ENCODE measurements at regions not wholly inside any gene's neighbourhood (a gene's known extent, or its start where the extent isn't known, plus 50 kb on each side); places are given as distances from the start of the nearest gene placed in this dataset.

DNA sequence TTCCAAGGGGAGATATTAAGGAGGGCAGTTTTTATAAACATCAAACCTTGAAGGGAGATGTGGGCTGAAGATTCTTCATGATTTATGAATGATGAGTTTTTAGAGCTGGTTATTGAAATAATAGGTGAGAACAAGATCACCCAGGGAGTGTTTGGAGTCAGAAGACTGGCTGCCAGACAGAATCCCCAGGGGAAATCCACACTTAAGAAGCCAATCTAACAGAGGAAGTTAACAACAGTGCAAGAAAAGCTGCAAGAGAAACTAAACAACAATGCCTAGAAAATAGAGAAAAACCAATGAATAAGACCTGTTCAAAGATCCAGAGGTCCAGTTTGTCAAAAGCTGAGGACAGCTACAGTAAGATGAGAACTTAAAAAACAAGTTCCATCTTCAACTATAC is 167.9 kb upstream of the MAN1A1 start:
- Histone ChIP-seq H3K36me3 (no peaks in the 10 kb centered on the region), H3K27me3 (no peaks in the 10 kb centered on the region), H3K9me3 (no peaks in the 10 kb centered on the region), H3K4me3 (replicated peaks in 1 of 3) (no peak overlapping the region), H3K4me1 (no peaks in the 10 kb centered on the region), H3K27ac (no peak overlapping the region)
- TF ChIP-seq POLR2A (IDR thresholded peaks at IDR 0.05) (no peak), CTCF (IDR thresholded peaks at IDR 0.05) (no peak)
- intact Hi-C loops (cut with DNase I) = no loop called here
- no peak for DNase-seq

DNA sequence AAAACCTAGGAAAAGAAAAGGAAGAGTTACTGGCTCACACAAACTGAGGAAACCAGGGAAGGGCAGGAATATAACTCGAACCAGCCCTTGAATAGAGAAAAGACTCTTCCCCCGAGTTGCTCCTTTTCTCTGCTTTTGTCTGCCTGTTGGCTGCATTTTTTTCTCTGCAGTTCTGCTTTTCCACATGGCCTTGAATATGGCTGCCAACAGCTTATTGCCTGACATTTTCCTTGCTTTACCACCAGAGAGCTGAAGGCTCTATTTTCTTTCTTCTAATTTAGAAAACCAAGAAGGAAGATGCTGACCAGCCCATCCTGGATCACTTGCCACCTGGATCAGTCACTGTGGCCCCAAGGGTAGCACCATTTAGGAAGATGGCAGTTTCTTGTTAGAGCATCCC is 164.8 kb upstream of the MAN1A1 start:
- Histone ChIP-seq H3K27me3 (no peaks in the 10 kb centered on the region), H3K4me1 (no peaks in the 10 kb centered on the region), H3K9me3 (no peaks in the 10 kb centered on the region), H3K27ac (no peak overlapping the region), H3K4me3 (replicated peaks in 1 of 3) (no peak overlapping the region), H3K36me3 (no peaks in the 10 kb centered on the region)
- no peak for DNase-seq
- TF ChIP-seq CTCF (IDR thresholded peaks at IDR 0.05) = no peak
- no peak for TF ChIP-seq POLR2A (IDR thresholded peaks at IDR 0.05)
- intact Hi-C loops (cut with DNase I) = no loop called here
- WGBS, 2 donors = 62 to 75% methylated on average over 2 of the region's 2 CpGs

DNA sequence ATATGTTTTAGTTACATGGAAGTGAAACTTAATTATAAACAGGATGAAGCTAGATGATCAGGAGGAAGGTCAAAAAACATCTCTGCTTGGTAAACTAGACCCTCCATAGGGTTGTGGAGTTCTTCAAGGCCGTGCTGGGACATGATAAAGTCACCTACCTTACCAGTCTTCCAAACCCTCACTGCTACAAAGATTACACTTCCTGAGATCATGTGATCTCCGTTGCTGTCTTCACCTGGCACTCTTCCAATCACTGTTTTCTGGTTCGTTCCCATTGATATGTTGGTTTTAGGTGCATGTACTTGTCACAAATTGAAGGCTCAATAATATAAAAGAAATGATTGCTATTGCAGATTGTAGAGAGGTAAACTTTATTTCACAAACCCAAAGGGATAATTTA is 161.5 kb upstream of the MAN1A1 start:
- no peak overlapping the region for H3K4me3 ChIP-seq (replicated peaks in 1 of 3)
- no peaks in the 10 kb centered on the region for H3K27me3 ChIP-seq
- no peak overlapping the region for H3K27ac ChIP-seq
- DNase-seq = no peak
- H3K9me3 ChIP-seq = no peaks in the 10 kb centered on the region
- intact Hi-C loops (cut with DNase I) = no loop called here
- no peaks in the 10 kb centered on the region for H3K36me3 ChIP-seq
- no peak for TF ChIP-seq POLR2A (IDR thresholded peaks at IDR 0.05)
- TF ChIP-seq CTCF (IDR thresholded peaks at IDR 0.05) = no peak
- WGBS, 2 donors = 48 to 61% methylated on average over 3 of the region's 3 CpGs
- H3K4me1 ChIP-seq = no peaks in the 10 kb centered on the region

- Histone ChIP-seq H3K27me3 (no peaks in the 10 kb centered on the region), H3K4me3 (replicated peaks in 1 of 3) (no peak overlapping the region), H3K27ac (no peak overlapping the region), H3K36me3 (no peaks in the 10 kb centered on the region), H3K9me3 (no peaks in the 10 kb centered on the region), H3K4me1 (no peaks in the 10 kb centered on the region)
- 95 to 96% methylated on average over 2 of the region's 2 CpGs for WGBS, 2 donors
- TF ChIP-seq POLR2A (IDR thresholded peaks at IDR 0.05) (no peak), CTCF (IDR thresholded peaks at IDR 0.05) (no peak)
- no peak for DNase-seq
- intact Hi-C loops (cut with DNase I) = no loop called here
Measured at GRCh38 chr6:119510246-119510645, 160.7 kb upstream of the MAN1A1 start.

DNA sequence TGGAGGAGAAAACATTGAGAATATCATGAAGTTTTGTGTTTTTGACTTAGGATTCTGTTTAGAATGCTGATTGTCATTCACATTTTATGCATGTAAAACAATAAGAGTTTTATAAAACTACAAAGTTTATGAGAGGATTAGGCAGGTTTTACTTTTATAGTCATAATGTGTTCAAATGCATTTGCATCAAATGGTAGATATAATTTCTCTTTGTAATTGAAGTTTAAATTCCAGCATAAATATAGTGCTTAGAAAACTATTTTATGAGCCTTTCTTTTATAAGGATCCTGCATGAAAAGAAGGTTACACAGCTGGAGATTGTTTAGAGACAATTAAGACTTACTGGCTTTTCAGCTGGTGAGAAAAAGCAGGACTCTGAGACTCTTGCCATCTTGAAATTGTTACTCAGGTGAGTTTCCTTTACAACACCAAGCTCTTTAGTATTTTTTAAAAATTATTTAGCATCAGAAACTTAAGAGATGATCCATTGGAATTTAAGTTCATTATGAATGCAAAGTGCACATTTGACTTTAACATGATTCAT is 157.1 kb upstream of the MAN1A1 start:
- H3K27me3 ChIP-seq = no peaks in the 10 kb centered on the region
- no peak overlapping the region for H3K27ac ChIP-seq
- no peak for DNase-seq
- intact Hi-C loops (cut with DNase I) = no loop called here
- no peak overlapping the region for H3K4me3 ChIP-seq (replicated peaks in 1 of 3)
- H3K9me3 ChIP-seq = no peaks in the 10 kb centered on the region
- H3K36me3 ChIP-seq = no peaks in the 10 kb centered on the region
- H3K4me1 ChIP-seq = peaks cover 0 to 7% of the 10 kb centered on the region in 2 donors
- TF ChIP-seq CTCF (IDR thresholded peaks at IDR 0.05) (no peak), POLR2A (IDR thresholded peaks at IDR 0.05) (no peak)
